Ishikawa (cell line): ENCODE measurements at regions not wholly inside any gene's neighbourhood (a gene's known extent, or its start where the extent isn't known, plus 50 kb on each side); places are given as distances from the start of the nearest gene placed in this dataset.

Experiments
- CEBPB ChIP-seq: IDR thresholded peaks from 2 replicates; pipeline ENCODE4 v1.6.1; 2012
- CREB1 ChIP-seq: IDR thresholded peaks from 2 replicates; pipeline ENCODE4 v1.6.1; 2012; ENCODE audit warnings: low read depth
- EP300 ChIP-seq: IDR thresholded peaks from 2 replicates; pipeline ENCODE4 v1.6.1; 2012; ENCODE audit warnings: borderline replicate concordance
- RAD21 ChIP-seq: IDR thresholded peaks from 2 replicates; pipeline ENCODE4 v1.6.1; 2012; ENCODE audit warnings: low read depth
- REST ChIP-seq: IDR thresholded peaks from 2 replicates; pipeline ENCODE4 v1.6.1; 2012; ENCODE audit warnings: low read depth, mild to moderate bottlenecking
- TCF12 ChIP-seq: IDR thresholded peaks from 2 replicates; pipeline ENCODE4 v1.6.1; 2012; ENCODE audit warnings: low read depth
- TF ChIP-seq, protein P1 (sequence below): IDR thresholded peaks from 2 replicates; pipeline ENCODE4 v1.6.1; 2012

- TF ChIP-seq TCF12 (no peak), CEBPB (no peak), EP300 (no peak), RAD21 (no peak), CREB1 (no peak), REST (no peak)
- TF ChIP-seq, protein P1, sequence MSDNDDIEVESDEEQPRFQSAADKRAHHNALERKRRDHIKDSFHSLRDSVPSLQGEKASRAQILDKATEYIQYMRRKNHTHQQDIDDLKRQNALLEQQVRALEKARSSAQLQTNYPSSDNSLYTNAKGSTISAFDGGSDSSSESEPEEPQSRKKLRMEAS: no peak
These were observed 612.9 kb upstream of the KCND2 start for GRCh38 chr7:119660080-119660479.
